ENCODE measurements at regions not wholly inside any gene's neighbourhood (a gene's known extent, or its start where the extent isn't known, plus 50 kb on each side); places are given as distances from the start of the nearest gene placed in this dataset.

- Histone ChIP-seq H3K4me3 (ENCODE audit: low read depth, low read length) (no peak overlapping the region), H3K27me3 (ENCODE audit: control insufficient read depth, insufficient read depth, low read length) (no peaks in the 10 kb centered on the region), H3K36me3 (ENCODE audit: control insufficient read depth, insufficient read depth, low read length) (no peaks in the 10 kb centered on the region)
- no peak for TF ChIP-seq CTCF (IDR thresholded peaks at IDR 0.05; ENCODE audit: insufficient read depth, low read length, poor library complexity, severe bottlenecking)
- no peak for DNase-seq (ENCODE audit: low read depth)
These were observed 376.9 kb upstream of the FZD8 start for GRCh38 chr10:36018996-36019395.

DNA sequence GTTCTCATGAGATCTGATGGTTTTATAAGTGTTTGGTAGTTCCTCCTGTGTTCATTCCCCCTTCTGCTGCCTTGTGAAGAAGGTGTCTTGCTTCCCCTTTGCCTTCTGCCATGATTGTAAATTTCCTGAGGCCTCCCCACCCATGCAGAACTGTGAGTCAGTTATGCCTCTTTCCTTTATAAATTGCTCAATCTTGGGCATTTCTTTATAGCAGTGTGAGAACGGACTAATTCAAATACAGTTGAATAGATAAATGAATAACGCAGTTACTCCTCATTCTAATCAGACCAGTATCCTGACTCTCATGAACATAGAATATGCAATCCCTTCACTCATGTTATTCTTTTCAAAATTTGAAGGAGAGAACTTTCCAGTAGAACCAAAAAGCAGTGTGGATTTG is 375.0 kb upstream of the FZD8 start:
- TF ChIP-seq CTCF (IDR thresholded peaks at IDR 0.05; ENCODE audit: insufficient read depth, low read length, poor library complexity, severe bottlenecking), result no peak
- Histone ChIP-seq H3K27me3 (ENCODE audit: control insufficient read depth, insufficient read depth, low read length) (no peaks in the 10 kb centered on the region), H3K36me3 (ENCODE audit: control insufficient read depth, insufficient read depth, low read length) (no peaks in the 10 kb centered on the region), H3K4me3 (ENCODE audit: low read depth, low read length) (no peak overlapping the region)
- no peak for DNase-seq (ENCODE audit: low read depth)

DNA sequence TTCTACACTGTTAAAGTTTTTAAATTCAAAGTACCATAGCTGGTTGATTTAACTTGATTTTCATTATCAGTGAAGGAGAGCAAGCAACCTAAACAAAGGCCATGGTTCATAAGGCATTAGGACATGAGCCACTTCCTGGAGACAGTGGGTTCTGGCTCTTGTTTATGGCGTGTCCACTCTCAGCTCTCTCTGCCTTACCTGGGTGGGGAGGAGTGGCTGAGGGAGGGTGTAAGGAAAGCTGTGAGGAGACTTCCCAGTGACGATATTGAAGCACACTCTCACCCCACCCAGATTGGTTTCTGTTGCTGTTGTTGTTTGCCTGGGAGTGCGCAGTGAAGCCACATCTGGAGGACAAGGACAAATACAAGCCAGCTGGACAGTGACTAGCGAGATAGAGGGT is 365.3 kb upstream of the FZD8 start:
- TF ChIP-seq CTCF (IDR thresholded peaks at IDR 0.05; ENCODE audit: insufficient read depth, low read length, poor library complexity, severe bottlenecking), result no peak

GRCh38 chr10:36003688-36004087 is 361.6 kb upstream of the FZD8 start:
- no peaks in the 10 kb centered on the region for H3K36me3 ChIP-seq (ENCODE audit: control insufficient read depth, insufficient read depth, low read length)
- DNase-seq (ENCODE audit: low read depth), result no peak
- no peak for TF ChIP-seq CTCF (IDR thresholded peaks at IDR 0.05; ENCODE audit: insufficient read depth, low read length, poor library complexity, severe bottlenecking)

More for the DNA sequence above, 365.3 kb upstream of the FZD8 start:
- Histone ChIP-seq H3K36me3 (ENCODE audit: control insufficient read depth, insufficient read depth, low read length) (no peaks in the 10 kb centered on the region), H3K27me3 (ENCODE audit: control insufficient read depth, insufficient read depth, low read length) (no peaks in the 10 kb centered on the region), H3K4me3 (ENCODE audit: low read depth, low read length) (no peak overlapping the region)
- DNase-seq (ENCODE audit: low read depth), result no peak

GRCh38 chr10:36003031-36003600 is 361.0 kb upstream of the FZD8 start:
- DNase-seq (ENCODE audit: low read depth), result no peak
- TF ChIP-seq CTCF (IDR thresholded peaks at IDR 0.05; ENCODE audit: insufficient read depth, low read length, poor library complexity, severe bottlenecking), result no peak
- Histone ChIP-seq H3K36me3 (ENCODE audit: control insufficient read depth, insufficient read depth, low read length) (no peaks in the 10 kb centered on the region), H3K4me3 (ENCODE audit: low read depth, low read length) (no peak overlapping the region), H3K27me3 (ENCODE audit: control insufficient read depth, insufficient read depth, low read length) (no peaks in the 10 kb centered on the region)

More at GRCh38 chr10:36003688-36004087, 361.6 kb upstream of the FZD8 start:
- Histone ChIP-seq H3K4me3 (ENCODE audit: low read depth, low read length) (no peak overlapping the region), H3K27me3 (ENCODE audit: control insufficient read depth, insufficient read depth, low read length) (no peaks in the 10 kb centered on the region)

- TF ChIP-seq CTCF (IDR thresholded peaks at IDR 0.05; ENCODE audit: insufficient read depth, low read length, poor library complexity, severe bottlenecking), result no peak
- Histone ChIP-seq H3K27me3 (ENCODE audit: control insufficient read depth, insufficient read depth, low read length) (no peaks in the 10 kb centered on the region), H3K36me3 (ENCODE audit: control insufficient read depth, insufficient read depth, low read length) (no peaks in the 10 kb centered on the region), H3K4me3 (ENCODE audit: low read depth, low read length) (no peak overlapping the region)
- no peak for DNase-seq (ENCODE audit: low read depth)
These were observed 360.3 kb upstream of the FZD8 start for GRCh38 chr10:36002445-36002844.

Data from kidney epithelial cell (primary cell).